GM18861 (cell line): ENCODE measurements at regions not wholly inside any gene's neighbourhood (a gene's known extent, or its start where the extent isn't known, plus 50 kb on each side); places are given as distances from the start of the nearest gene placed in this dataset.

ENCODE experiments used
- ATAC-seq: cut with Tn5 transposase; IDR thresholded peaks from one replicate; pipeline ENCODE4 v1.9.1; 2021; ENCODE audit not compliant: unreplicated experiment

DNA sequence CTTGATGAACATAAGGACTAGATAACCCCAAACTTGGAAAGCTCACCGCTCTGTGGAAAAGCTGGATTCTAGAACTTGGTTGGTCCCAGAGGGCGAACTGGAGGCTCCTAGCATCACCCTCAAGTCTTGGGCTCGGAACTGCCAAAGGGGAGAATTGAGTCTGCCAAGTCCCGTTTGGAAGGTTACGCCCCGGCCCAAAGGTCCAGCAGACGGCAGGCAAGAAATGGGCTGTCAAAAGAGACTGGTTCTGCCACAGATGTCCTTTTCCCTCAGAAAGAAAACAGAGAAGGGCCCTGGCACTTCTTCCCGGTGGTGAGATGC is 182.2 kb downstream of the ANAPC1 start:
- no peak for ATAC-seq

DNA sequence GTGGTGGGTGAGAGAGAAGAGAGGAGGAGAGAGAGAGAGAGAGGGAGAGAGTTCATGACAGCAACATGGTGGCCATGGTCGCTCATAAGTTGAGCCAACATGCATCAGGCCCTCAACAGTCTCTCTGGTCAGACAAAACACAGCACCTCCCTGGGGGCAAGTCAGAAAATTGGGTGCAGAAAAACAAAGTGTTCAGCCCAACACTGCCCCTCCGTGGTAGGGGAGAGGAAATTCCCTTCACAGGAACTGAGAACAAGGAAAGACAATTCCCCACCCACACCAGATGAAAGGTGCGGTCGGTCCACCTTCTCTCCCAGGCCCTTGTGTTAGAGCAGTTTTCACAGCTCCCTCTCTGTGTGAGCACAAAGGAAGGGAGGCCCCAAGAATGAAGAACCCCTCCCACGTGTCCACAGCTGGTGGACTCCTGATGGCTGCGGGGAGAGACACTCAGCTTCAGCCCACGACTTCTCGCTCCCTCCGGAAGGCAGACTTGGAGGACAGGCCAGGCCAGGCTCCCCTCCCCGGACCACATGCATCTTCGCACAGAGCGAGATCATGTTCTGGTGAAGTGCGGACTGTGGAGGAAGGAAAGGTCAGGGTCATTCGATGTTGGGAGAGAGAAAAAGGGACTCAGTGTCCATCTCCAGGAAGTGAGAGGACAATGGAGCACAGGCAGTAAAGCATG is 181.7 kb downstream of the ANAPC1 start:
- no peak for ATAC-seq

DNA sequence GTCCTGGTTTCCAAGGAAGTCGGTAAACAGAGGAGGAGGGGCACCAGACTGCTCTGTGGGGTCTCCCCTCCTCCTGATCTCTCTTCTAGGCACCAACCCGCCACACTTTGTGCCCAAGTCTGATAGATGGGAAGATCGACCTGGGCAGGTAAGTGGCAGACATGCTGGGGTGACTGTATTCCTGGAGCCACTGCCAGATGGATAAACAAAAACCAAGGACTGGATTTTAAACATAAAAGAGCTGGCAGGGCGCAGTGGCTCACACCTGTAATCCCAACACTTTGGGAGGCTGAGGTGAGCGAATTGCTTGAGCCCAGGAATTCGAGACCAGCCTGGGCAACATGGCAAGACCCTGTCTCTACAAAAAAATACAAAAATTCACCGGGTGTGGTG is 181.2 kb downstream of the ANAPC1 start:
- ATAC-seq = no peak

DNA sequence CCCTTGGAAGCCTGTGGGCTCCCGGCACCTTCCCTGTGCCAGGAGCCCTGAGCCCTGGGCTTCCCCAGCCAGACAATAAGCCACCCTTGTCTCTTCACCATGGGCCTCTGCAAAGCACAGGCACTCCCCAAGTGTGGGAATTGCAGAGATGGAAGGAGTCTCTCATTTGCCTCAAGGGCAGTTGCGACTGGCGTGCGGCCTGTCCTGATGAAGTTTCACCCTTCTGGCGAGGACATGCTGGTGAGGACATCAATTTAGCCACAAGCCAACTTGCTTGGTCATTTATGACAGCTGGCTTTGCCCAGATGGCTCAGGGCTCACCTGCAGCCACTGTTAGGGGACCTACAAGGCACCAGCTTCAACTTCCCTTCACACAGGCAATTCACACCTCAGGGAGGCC is 180.2 kb downstream of the ANAPC1 start:
- ATAC-seq = no peak

DNA sequence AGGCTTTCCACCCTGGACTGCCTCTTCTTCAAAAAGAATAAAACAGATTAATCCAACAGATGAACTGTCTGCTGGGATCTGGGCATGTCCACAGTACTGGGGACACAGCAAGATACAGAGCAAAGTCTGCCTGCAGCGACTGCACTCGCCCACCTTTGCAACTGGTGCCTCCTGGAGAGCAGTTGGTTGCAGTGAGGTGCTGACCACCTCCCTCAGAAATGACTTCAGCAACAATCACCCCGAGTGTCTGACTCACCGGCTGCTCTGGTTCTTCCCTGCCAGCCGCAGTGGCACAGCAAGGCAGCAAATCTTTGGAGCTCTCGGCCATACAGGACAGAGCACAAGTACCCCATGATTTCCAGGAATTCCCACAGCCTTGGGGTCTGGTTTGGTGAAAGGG is 179.7 kb downstream of the ANAPC1 start:
- ATAC-seq = no peak

DNA sequence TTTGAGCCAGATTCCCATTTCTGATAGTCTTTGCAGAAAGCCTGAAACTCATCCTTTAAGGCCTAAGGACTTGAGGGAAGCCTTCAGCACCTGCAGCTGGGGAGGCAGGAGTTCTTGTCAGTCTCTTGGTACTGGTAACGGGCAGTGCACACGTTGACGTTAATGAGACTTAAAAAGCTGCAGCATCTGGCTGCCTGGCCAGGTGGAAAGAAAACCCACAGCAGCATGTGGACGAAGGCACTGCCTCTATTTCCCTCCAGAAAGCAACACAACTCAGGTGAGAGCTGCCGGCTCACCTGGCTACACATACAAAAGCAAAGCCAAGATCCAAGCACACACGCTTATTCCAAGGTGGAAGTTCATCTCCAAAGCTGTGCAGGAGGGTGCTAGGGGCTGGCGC is 178.8 kb downstream of the ANAPC1 start:
- peak; percentile 25 for ATAC-seq

DNA sequence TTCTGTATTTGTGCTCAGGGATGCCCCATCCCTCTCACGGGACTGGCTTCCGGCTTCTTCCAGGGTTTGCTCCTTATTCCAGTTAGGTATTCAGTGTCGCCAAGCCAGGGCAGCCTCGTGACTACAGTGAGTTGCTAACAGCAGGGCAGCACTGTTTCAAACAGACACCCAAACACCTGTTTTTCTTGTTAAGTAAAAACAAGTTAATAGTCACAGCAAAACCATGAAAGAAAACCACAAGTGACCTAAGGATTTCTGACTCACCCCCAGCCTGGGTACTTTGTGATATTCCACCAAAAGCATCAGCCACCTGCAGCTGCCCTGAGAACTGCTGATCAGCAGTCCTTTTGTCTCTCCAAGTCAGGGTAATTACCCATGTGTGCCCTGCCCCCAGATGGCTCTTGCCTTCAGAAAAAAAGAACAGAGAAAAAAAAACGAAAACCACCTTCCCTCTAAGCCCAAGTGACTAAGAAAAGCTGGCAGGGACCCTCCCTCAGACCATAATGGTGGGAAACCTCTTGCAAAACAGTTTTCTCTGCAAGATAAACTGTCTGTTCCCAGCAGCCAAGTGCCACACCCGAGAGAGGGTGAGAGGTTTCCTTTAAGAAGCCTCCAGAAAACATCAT is 178.2 kb downstream of the ANAPC1 start:
- ATAC-seq = peak; percentile 86

DNA sequence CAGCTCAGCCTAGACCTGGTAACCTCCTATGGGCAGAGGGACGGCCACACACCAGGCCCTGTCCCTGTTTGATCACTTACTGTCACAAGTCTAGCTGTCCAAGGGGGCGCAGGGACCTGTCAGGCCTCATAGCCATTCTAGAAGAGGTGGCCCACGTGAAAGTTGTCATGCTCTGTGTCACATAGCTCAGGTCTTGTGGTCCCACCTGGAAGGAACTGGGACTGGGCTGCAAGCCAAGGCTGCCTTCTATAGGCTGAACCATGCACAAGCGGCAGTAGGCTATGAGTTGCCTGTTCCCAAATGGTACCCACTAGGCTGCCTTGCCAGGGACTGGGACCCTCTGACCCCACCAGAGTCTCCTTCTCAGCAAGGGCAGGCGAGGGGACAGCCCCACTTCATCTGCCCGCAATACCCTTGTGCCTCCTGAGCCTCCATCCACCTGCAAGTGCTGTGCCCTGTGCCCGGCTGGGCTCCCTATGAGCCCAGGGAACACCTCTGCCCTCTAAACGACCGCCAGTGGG is 177.5 kb downstream of the ANAPC1 start:
- ATAC-seq = no peak

DNA sequence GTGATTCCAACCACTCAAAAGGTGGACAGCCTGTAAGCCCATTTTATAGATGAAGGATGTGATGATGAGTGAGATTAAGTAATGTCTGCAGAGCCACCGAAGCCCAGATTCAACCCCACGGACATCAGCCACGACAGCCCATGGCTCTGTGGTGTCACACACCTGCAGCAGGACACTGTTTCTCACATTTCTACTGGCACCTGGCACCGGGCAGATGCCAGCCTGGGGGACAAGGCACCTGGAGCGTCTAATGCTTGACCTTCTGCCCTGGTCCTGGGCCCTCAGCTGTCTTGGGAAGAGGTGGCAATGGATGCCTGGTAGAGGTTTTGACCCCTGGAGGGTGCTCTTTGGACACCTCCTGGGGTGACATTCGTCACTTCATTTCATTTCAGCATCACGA is 176.3 kb downstream of the ANAPC1 start:
- no peak for ATAC-seq

DNA sequence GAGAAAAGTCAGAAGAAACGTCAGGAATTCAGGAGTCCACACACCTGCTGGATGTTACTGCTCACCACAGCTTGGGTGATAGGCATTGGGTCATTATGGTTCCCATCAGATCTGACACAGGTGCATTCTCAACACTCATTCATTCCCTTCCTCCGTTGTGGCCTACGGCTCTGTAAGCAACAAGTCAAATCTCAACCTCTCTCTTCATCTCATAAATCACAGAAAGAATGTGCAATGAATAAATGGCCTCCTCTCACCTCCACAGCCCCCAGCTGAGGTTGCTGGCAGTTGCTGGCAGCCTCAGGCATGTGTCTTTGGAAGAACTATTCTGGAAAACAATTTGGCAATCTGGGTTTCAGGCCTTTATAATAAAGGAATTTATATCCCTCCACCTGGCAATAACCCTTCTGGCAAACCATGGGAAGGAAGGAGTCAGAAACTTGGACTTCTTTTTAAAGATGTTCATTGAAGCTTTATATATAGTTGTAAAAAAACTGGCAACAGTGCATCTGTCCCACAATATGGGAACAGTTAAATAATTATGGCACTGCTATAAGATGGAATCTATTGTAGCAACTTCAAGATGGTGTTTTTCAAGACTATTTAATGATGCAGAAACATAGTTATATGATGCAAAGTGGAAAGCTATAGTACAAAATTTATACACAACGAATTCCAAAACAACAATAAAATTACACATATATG is 175.4 kb downstream of the ANAPC1 start:
- ATAC-seq = no peak

DNA sequence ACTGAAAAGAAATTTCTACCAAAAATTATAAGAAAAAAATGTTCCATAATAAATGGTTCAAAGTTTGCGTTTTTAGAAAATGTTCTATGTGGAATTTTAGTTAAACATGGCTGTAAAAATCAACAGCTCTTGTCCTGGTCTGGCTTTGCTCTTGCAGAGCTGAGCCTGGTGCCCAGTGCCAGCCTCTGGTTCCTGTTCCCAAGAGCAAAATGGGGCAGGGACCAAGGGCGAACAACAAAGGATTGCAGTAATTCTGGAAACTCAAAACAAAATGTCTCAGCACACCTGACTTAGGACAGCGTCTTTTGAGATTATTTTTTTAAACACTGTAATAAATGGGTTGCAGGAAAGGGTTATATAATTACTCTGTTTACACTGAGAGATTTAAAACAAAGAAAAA is 174.7 kb downstream of the ANAPC1 start:
- ATAC-seq = no peak

DNA sequence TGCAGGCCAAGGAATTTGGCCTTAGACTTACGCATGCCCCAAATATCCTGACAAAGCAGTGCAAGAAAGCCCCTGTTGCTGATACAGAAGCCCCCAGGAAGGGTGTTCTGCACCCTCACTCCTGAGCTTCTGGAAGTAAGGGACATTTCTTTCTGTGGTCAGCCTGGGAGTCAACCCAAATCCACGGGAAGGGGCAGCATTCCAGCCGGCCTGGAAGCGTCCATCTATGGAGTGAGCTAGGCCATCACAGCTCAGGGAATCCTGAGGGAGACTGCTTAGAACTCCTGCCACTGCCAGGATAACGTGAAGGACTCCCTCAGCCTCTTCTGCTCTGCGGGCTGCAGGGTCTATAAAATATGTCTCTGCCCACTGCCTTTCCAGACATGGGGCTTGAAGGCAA is 173.9 kb downstream of the ANAPC1 start:
- no peak for ATAC-seq

DNA sequence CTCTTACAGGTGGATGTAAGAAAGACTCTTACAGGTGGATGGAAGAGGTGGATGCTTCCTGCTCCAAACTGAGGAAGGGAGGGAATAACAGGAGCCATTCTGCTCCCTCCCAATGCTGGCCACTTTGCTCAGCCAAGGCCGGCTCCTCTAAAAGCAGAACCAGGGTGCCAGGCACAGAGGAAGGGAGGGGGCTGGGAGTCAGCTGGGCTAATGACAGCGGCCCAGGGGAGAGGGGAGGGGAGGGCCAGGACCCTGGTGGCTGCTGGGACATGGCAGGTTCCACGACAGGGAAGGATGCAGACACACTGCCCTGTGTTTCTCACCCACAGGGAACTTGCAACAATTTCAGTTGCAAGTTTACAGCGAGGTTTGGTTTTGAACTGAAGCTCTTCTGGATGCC is 173.4 kb downstream of the ANAPC1 start:
- no peak for ATAC-seq

DNA sequence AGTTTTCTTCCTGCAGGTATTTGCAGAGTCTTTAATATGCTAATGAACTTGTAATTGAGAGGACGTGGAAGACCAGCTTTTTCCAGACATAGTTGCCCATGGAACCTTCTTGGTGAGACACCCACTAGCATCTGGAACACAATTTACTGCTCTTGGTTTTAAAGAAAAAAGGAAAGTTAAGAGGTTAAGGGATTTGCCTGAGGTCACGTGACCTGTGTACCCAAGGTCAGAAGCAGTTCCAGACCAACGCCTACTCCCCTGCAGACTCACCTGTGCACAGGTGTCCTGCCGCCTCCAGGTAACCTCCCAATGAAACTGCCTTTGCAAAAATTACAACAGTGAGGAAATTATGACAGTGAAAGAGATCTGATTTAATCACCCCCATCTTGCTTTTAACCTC is 172.7 kb downstream of the ANAPC1 start:
- no peak for ATAC-seq

DNA sequence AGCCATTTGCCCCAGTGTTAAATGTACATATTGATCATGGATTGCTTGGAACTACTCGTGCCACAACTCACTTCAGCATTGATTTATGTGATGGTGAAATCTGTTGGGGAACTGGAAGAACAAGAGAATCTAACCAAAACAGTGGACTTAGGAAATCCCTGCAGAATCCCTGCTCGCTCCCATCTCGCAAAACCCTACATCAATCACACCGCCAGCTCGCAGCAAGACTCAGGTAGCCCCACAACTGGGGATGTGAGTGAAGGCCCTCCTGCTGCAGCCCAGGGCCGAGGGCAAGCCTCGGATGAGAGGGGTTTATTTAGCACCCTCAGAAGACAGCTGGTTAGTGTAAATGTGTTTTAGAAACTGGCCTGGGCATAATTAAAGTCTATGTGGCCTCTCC is 171.6 kb downstream of the ANAPC1 start:
- no peak for ATAC-seq

DNA sequence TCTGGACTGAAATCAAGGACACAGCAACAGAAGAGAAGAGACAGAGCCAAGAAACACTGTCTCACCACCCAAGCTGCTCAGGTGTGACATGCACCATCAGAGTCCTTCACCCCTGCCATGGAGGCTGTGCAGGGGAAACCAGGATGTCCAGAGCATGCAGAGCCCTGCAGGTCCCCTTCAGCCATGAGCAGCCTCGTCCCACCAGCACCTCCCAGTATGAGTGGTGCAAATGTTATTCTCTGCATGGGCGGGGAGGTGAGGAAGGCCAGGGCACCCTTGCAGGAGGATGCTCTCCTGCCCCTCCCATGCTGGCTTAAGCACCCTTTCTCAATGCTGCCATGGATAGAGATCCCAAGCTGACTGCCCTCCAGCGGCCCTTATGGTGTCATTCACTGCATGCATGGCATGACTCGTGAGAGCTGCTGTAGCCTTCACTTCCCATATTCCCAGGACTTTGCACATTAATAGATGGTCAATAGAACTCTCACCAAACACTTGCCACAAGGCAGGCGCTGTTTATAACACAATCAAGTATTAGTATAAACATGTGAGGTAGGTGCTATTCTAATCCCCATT is 171.0 kb downstream of the ANAPC1 start:
- ATAC-seq = no peak

DNA sequence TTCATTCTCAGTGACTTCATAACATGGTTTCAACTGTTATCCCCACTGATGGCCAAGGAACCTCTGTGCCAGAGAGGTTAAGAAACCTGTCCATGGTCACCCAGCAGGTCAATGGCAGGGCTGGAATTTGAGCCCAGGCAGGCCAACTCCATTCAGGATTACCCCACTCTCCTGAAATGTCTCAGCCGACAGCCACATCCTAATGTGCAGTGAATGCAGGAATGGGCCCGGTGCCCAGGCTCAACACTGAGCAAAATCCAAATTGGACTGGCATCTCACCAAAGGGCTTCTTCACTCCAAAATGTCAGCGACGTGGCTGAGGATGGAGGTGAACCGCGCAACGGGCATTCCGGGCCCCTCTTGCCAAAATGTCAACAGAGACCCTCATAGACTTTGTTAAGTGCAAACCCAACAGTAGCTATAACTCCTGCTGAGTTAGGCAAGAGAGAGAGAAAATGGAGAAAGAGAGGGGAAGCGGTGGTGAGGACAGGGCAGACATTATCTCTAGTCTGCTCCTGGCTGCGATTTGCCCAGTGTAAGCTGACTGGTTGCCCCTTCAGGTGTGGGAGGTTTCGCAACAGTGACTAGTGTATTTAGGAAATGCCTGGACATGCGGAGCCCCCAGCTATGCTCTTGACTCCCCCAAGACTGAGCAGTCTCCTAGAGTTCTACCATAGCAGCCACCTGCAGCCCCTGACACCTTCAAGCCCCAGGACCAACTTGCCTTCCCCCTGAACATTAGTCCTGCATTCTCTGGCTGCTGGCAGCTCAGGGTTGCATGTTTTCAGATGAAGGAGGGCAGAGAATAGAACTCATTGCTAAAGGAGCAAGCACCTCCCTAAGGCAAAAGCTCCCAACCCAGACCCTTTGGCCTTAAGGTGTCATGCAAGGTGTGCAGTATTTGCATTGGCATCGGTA is 167.7 kb downstream of the ANAPC1 start:
- no peak for ATAC-seq

DNA sequence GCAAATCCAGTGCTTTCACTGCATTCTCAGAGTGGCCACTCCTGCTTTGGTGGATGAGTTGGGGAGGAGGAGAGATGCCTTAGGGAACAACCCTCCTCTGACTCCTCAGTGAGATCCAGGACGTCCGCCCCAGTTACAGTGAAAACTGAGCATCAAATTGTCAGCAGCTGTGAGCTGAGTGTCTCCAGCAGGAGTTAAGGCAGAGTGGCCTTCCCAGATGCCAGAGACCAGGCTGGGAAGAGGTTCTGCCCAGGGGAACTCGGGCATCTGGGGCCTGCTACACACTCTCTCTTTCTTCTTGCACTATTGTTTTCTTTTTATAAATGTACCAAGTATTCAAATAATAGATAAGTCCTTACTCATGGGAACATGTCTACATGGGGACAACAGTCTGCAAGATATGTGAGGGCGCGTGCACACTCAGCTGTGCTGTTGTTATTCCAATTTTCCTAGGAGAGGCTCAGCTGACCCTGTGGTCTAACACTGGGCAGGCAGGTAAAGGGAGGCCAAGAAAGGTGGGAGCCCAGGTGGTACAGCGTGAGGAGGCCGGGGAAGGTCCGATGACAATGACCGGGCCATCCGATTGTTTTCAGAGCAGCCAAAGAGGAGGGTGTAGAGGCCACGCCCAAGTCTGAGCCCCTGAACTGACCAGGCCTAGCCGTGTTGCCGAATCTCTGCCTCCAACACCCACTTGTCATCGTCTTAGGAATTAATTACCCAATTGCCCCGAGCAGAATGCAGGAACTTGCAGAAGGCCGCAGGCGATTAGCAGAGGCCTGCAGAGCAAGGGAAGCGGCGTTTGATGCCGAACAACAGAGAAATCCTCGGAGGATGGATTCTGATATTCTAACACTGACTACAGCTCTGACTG is 166.9 kb downstream of the ANAPC1 start:
- ATAC-seq = no peak
